NCI-H526 treated with DMSO at 0.1 percent for 48 hours (cell line): ENCODE measurements at regions not wholly inside any gene's neighbourhood (a gene's known extent, or its start where the extent isn't known, plus 50 kb on each side); places are given as distances from the start of the nearest gene placed in this dataset.

ENCODE experiments used
- DNase-seq: peaks from one replicate; lab custom pipeline; 2025; lab: John Stamatoyannopoulos, UW

GRCh38 chr9:23541976-23542375 is 284.1 kb downstream of the ELAVL2 start:
- DNase-seq = no peak

GRCh38 chr9:23542438-23542837 is 283.6 kb downstream of the ELAVL2 start:
- DNase-seq = no peak

GRCh38 chr9:23542927-23543326 is 283.1 kb downstream of the ELAVL2 start:
- DNase-seq = no peak

- DNase-seq = no peak
Measured at GRCh38 chr9:23543419-23543818, 282.6 kb downstream of the ELAVL2 start.

GRCh38 chr9:23545728-23546127 is 280.3 kb downstream of the ELAVL2 start:
- no peak for DNase-seq

GRCh38 chr9:23551311-23551721 is 274.7 kb downstream of the ELAVL2 start:
- peak; percentile 71 for DNase-seq

GRCh38 chr9:23551929-23552707 is 273.9 kb downstream of the ELAVL2 start:
- DNase-seq = no peak

GRCh38 chr9:23552876-23553601 is 273.0 kb downstream of the ELAVL2 start:
- DNase-seq = no peak

- no peak for DNase-seq
Measured at GRCh38 chr9:23554686-23555085, 271.4 kb downstream of the ELAVL2 start.

- DNase-seq = no peak
Measured at GRCh38 chr9:23555851-23556250, 270.2 kb downstream of the ELAVL2 start.

GRCh38 chr9:23556459-23556858 is 269.6 kb downstream of the ELAVL2 start:
- no peak for DNase-seq

GRCh38 chr9:23557689-23558088 is 268.4 kb downstream of the ELAVL2 start:
- no peak for DNase-seq

- no peak for DNase-seq
Measured at GRCh38 chr9:23559522-23559921, 266.5 kb downstream of the ELAVL2 start.

GRCh38 chr9:23563517-23563916 is 262.5 kb downstream of the ELAVL2 start:
- no peak for DNase-seq

- no peak for DNase-seq
Measured at GRCh38 chr9:23567516-23568165, 258.4 kb downstream of the ELAVL2 start.

GRCh38 chr9:23571414-23572104 is 254.5 kb downstream of the ELAVL2 start:
- DNase-seq = no peak

GRCh38 chr9:23573800-23574199 is 252.2 kb downstream of the ELAVL2 start:
- no peak for DNase-seq

GRCh38 chr9:23577611-23578010 is 248.4 kb downstream of the ELAVL2 start:
- no peak for DNase-seq

- no peak for DNase-seq
Measured at GRCh38 chr9:23581931-23582330, 244.1 kb downstream of the ELAVL2 start.

- DNase-seq = no peak
Measured at GRCh38 chr9:23582836-23583235, 243.2 kb downstream of the ELAVL2 start.

- no peak for DNase-seq
Measured at GRCh38 chr9:23586906-23587305, 239.1 kb downstream of the ELAVL2 start.

- DNase-seq = no peak
Measured at GRCh38 chr9:23587433-23587832, 238.6 kb downstream of the ELAVL2 start.
